HG02798 (cell line): ENCODE measurements at regions not wholly inside any gene's neighbourhood (a gene's known extent, or its start where the extent isn't known, plus 50 kb on each side); places are given as distances from the start of the nearest gene placed in this dataset.

Experiments used
- ATAC-seq: cut with Tn5 transposase; IDR thresholded peaks from one replicate; pipeline ENCODE4 v1.9.1; 2021; ENCODE audit warnings: mild to moderate bottlenecking; ENCODE audit not compliant: unreplicated experiment, poor library complexity

DNA sequence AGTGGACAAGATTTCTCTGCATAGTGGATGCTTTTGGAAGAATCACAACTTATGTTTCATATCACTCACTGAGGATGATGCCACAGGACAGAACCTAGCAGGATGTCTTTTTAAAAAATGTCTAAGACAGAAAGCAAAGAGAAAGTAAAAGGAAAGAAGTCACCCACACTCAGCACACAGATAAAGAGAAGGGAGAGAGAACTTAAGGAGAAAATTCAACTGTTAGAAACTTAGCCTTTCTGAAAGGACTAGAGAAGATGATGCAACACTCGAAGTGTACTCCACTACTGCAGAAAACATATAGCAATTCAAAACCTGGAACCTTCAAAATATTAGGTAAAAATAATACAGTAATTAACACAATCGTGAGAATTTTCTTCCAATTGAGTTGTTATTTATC lies 52.8 kb upstream of the STK26 start:
- no peak for ATAC-seq
